Hepatocyte (in vitro differentiated cells): ENCODE measurements at regions not wholly inside any gene's neighbourhood (a gene's known extent, or its start where the extent isn't known, plus 50 kb on each side); places are given as distances from the start of the nearest gene placed in this dataset.

Experiments used
- DNase-seq: peaks from one replicate; pipeline ENCODE4 v3.0.0-alpha.2; 2016; ENCODE audit warnings: low spot score
- H2AFZ ChIP-seq: fragments of 200-600 bp; sonication (generic); 2 replicates; pipeline ENCODE4 v1.6.0; 2016; ENCODE audit warnings: antibody characterized with exemption, mild to moderate bottlenecking
- H3K27ac ChIP-seq: fragments of 200-600 bp; sonication (generic); 2 replicates; pipeline ENCODE4 v1.5.1; 2016; ENCODE audit warnings: mild to moderate bottlenecking
- H3K27me3 ChIP-seq: fragments of 200-600 bp; sonication (generic); 2 replicates; pipeline ENCODE4 v1.6.1; 2016
- H3K36me3 ChIP-seq: fragments of 200-600 bp; sonication (generic); replicated peaks from 2 replicates; pipeline ENCODE4 v1.5.1; 2016; ENCODE audit warnings: low read depth; ENCODE audit not compliant: insufficient read depth
- H3K4me1 ChIP-seq: fragments of 200-600 bp; sonication (generic); 2 replicates; pipeline ENCODE4 v1.5.1; 2016; ENCODE audit warnings: mild to moderate bottlenecking, moderate library complexity; ENCODE audit not compliant: insufficient read depth
- H3K4me2 ChIP-seq: fragments of 200-600 bp; sonication (generic); 2 replicates; pipeline ENCODE4 v1.6.0; 2016
- H3K4me3 ChIP-seq: fragments of 200-600 bp; sonication (generic); 2 replicates; pipeline ENCODE4 v1.5.1; 2016; ENCODE audit warnings: mild to moderate bottlenecking
- H3K79me2 ChIP-seq: fragments of 200-600 bp; sonication (generic); 2 replicates; pipeline ENCODE4 v1.6.0; 2017; ENCODE audit warnings: mild to moderate bottlenecking
- H3K9me2 ChIP-seq: fragments of 200-600 bp; sonication (generic); replicated peaks from 2 replicates; pipeline ENCODE4 v1.6.0; 2017; ENCODE audit warnings: mild to moderate bottlenecking; ENCODE audit not compliant: insufficient read depth
- H3K9me3 ChIP-seq: fragments of 200-600 bp; sonication (generic); 2 replicates; pipeline ENCODE4 v1.5.1; 2016; ENCODE audit warnings: low read depth, mild to moderate bottlenecking
- H4K20me1 ChIP-seq: fragments of 200-600 bp; sonication (generic); 2 replicates; pipeline ENCODE4 v1.6.0; 2016; ENCODE audit warnings: mild to moderate bottlenecking; ENCODE audit not compliant: insufficient read depth, poor library complexity, severe bottlenecking
- CTCF ChIP-seq: fragments of 200-600 bp; sonication (generic); IDR thresholded peaks from 2 replicates; pipeline ENCODE4 v1.5.1; 2016; ENCODE audit warnings: antibody characterized with exemption, mild to moderate bottlenecking; ENCODE audit not compliant: poor library complexity
- EZH2 ChIP-seq: fragments of 200-600 bp; sonication (generic); IDR thresholded peaks from 2 replicates; pipeline ENCODE4 v1.6.1; 2016; ENCODE audit warnings: antibody characterized with exemption, mild to moderate bottlenecking, borderline replicate concordance
- EZH2phosphoT487 ChIP-seq: fragments of 200-600 bp; sonication (generic); IDR thresholded peaks from one replicate; pipeline ENCODE4 v1.6.1; 2018; ENCODE audit warnings: antibody characterized with exemption, mild to moderate bottlenecking, low read depth, moderate library complexity; ENCODE audit not compliant: unreplicated experiment, severe bottlenecking
- WGBS: methylation state at CpG from one replicate; pipeline ENCODE4 v1.1.6; 2016; ENCODE audit warnings: low lambda C conversion rate; ENCODE audit errors: missing lambda C conversion rate; 5-methylcytosine and 5-hydroxymethylcytosine counted together

GRCh38 chr6:19643713-19644112 lies 193.5 kb upstream of the ID4 start:
- H4K20me1 ChIP-seq, result no peaks in the 10 kb centered on the region
- no peaks in the 10 kb centered on the region for H3K4me1 ChIP-seq
- H3K9me2 ChIP-seq, result no peaks in the 10 kb centered on the region
- TF ChIP-seq EZH2, result no peak
- no peak overlapping the region for H2AFZ ChIP-seq
- whole genome bisulfite sequencing, result 93% methylated on average over 2 of the region's 2 CpGs
- no peaks in the 10 kb centered on the region for H3K9me3 ChIP-seq
- H3K36me3 ChIP-seq, result no peaks in the 10 kb centered on the region
- H3K27ac ChIP-seq, result no peak overlapping the region
- no peaks in the 10 kb centered on the region for H3K79me2 ChIP-seq
- no peaks in the 10 kb centered on the region for H3K27me3 ChIP-seq
- no peak overlapping the region for H3K4me3 ChIP-seq
- DNase-seq, result no peak
- no peak overlapping the region for H3K4me2 ChIP-seq

GRCh38 chr6:19655744-19656143 lies 181.4 kb upstream of the ID4 start:
- no peak for DNase-seq
- H3K36me3 ChIP-seq, result no peaks in the 10 kb centered on the region
- H3K27ac ChIP-seq, result no peak overlapping the region
- WGBS, result 74% methylated on average over 1 of the region's 1 CpG
- H4K20me1 ChIP-seq, result no peaks in the 10 kb centered on the region
- TF ChIP-seq EZH2 (no peak), CTCF (no peak), EZH2phosphoT487 (no peak)
- no peak overlapping the region for H3K4me3 ChIP-seq
- H3K27me3 ChIP-seq, result no peaks in the 10 kb centered on the region
- no peaks in the 10 kb centered on the region for H3K4me1 ChIP-seq
- H3K4me2 ChIP-seq, result no peak overlapping the region
- H3K9me3 ChIP-seq, result no peaks in the 10 kb centered on the region
- H3K9me2 ChIP-seq, result no peaks in the 10 kb centered on the region
- no peaks in the 10 kb centered on the region for H3K79me2 ChIP-seq
- H2AFZ ChIP-seq, result no peak overlapping the region

GRCh38 chr6:19660123-19660910 lies 176.9 kb upstream of the ID4 start:
- DNase-seq, result no peak
- Histone ChIP-seq H3K9me3 (no peaks in the 10 kb centered on the region), H3K79me2 (no peaks in the 10 kb centered on the region), H3K27ac (no peak overlapping the region), H3K27me3 (no peaks in the 10 kb centered on the region), H3K4me2 (no peak overlapping the region), H3K9me2 (no peaks in the 10 kb centered on the region), H3K4me3 (no peak overlapping the region), H3K4me1 (no peaks in the 10 kb centered on the region), H2AFZ (no peak overlapping the region), H3K36me3 (no peaks in the 10 kb centered on the region), H4K20me1 (no peaks in the 10 kb centered on the region)
- WGBS, result 75% methylated on average over 2 of the region's 2 CpGs
- TF ChIP-seq CTCF (no peak), EZH2 (no peak), EZH2phosphoT487 (no peak)

- H3K36me3 ChIP-seq, result no peaks in the 10 kb centered on the region
- no peaks in the 10 kb centered on the region for H3K9me3 ChIP-seq
- no peak overlapping the region for H3K27ac ChIP-seq
- no peaks in the 10 kb centered on the region for H3K4me1 ChIP-seq
- H4K20me1 ChIP-seq, result no peaks in the 10 kb centered on the region
- TF ChIP-seq EZH2phosphoT487 (no peak), CTCF (no peak), EZH2 (no peak)
- no peak overlapping the region for H3K4me3 ChIP-seq
- no peaks in the 10 kb centered on the region for H3K27me3 ChIP-seq
- WGBS, result 71% methylated on average over 3 of the region's 3 CpGs
- no peak overlapping the region for H2AFZ ChIP-seq
- no peak for DNase-seq
- H3K9me2 ChIP-seq, result no peaks in the 10 kb centered on the region
- no peaks in the 10 kb centered on the region for H3K79me2 ChIP-seq
- no peak overlapping the region for H3K4me2 ChIP-seq
These were observed 174.3 kb upstream of the ID4 start for GRCh38 chr6:19662911-19663310.
